Loucy (cell line): ENCODE measurements at regions not wholly inside any gene's neighbourhood (a gene's known extent, or its start where the extent isn't known, plus 50 kb on each side); places are given as distances from the start of the nearest gene placed in this dataset.

ENCODE experiments used
- H2AFZ ChIP-seq: fragments of 200-600 bp; sonication (generic); 2 replicates; pipeline ENCODE4 v1.6.0; 2016; ENCODE audit warnings: antibody characterized with exemption, mild to moderate bottlenecking, low read length, moderate library complexity
- H3F3A ChIP-seq: fragments of 200-600 bp; 2 replicates; pipeline ENCODE4 v1.6.0; 2016; ENCODE audit warnings: antibody characterized with exemption, low read depth, mild to moderate bottlenecking
- H3K27me3 ChIP-seq: fragments of 200-600 bp; sonication (generic); 2 replicates; pipeline ENCODE4 v1.6.1; 2014; ENCODE audit warnings: low read length, mild to moderate bottlenecking; ENCODE audit not compliant: insufficient read depth, poor library complexity, severe bottlenecking
- H3K36me3 ChIP-seq: fragments of 200-600 bp; sonication (generic); 2 replicates; pipeline ENCODE4 v1.6.1; 2016; ENCODE audit warnings: low read length; ENCODE audit not compliant: insufficient read depth
- H3K4me1 ChIP-seq: fragments of 200-600 bp; sonication (generic); 2 replicates; pipeline ENCODE4 v1.5.1; 2014; ENCODE audit warnings: low read length, mild to moderate bottlenecking; ENCODE audit not compliant: insufficient read depth, poor library complexity, severe bottlenecking
- H3K4me2 ChIP-seq: fragments of 200-600 bp; sonication (generic); 2 replicates; pipeline ENCODE4 v1.6.0; 2014; ENCODE audit warnings: antibody characterized with exemption, low read length, low read depth, mild to moderate bottlenecking; ENCODE audit not compliant: poor library complexity, severe bottlenecking
- H3K4me3 ChIP-seq: fragments of 200-600 bp; sonication (generic); 2 replicates; pipeline ENCODE4 v1.5.1; 2014; ENCODE audit warnings: low read length, mild to moderate bottlenecking, mixed read lengths; ENCODE audit not compliant: poor library complexity, severe bottlenecking
- H3K79me2 ChIP-seq: fragments of 200-600 bp; sonication (generic); 2 replicates; pipeline ENCODE4 v1.6.1; 2014; ENCODE audit warnings: low read length; ENCODE audit not compliant: insufficient read depth
- H3K9ac ChIP-seq: fragments of 200-600 bp; sonication (generic); 2 replicates; pipeline ENCODE4 v1.6.0; 2014; ENCODE audit warnings: mild to moderate bottlenecking, low read depth, low read length, moderate library complexity; ENCODE audit not compliant: poor library complexity, severe bottlenecking
- H3K9me2 ChIP-seq: fragments of 200-600 bp; sonication (generic); replicated peaks from 2 replicates; pipeline ENCODE4 v1.6.1; 2016; ENCODE audit warnings: low read depth, low read length, mixed read lengths
- H3K9me3 ChIP-seq: fragments of 200-600 bp; sonication (generic); 2 replicates; pipeline ENCODE4 v1.6.1; 2014; ENCODE audit warnings: mild to moderate bottlenecking, antibody characterized with exemption, low read length, low read depth; ENCODE audit not compliant: insufficient read depth
- H4K20me1 ChIP-seq: fragments of 200-600 bp; sonication (generic); 2 replicates; pipeline ENCODE4 v1.6.0; 2014; ENCODE audit warnings: antibody characterized with exemption, low read length, mild to moderate bottlenecking; ENCODE audit not compliant: insufficient read depth, poor library complexity, severe bottlenecking
- EZH2phosphoT487 ChIP-seq: fragments of 200-600 bp; IDR thresholded peaks from 2 replicates; pipeline ENCODE4 v1.6.1; 2018; ENCODE audit warnings: antibody characterized with exemption, mild to moderate bottlenecking, moderate library complexity, borderline replicate concordance
- TF ChIP-seq, protein P1 (sequence below): fragments of 200-600 bp; sonication (generic); conservative IDR thresholded peaks from 2 replicates; pipeline ENCODE4 v1.5.1; 2014; ENCODE audit warnings: mild to moderate bottlenecking, antibody characterized with exemption, low read length

DNA sequence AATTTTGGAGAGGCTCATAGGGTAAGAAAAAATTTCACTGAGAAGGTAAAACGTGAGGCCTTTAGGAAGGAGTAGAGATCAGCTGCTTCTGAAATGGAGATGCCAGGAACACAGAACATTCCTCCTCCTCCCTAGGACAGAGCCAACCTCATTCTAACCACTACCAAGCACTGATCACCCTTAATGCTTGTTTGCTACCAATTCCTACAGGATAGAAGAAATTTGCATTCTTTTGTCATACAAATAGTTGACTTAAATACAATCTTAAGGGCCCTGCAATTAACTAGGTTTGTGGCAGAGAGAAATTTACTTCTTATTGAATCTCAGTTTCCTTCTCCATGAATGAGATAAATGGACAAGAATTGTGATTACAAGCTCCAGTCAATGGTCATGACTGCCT lies 780.2 kb upstream of the WWC1 start:
- no peak overlapping the region for H3K9ac ChIP-seq
- H3K27me3 ChIP-seq: no peaks in the 10 kb centered on the region
- no peaks in the 10 kb centered on the region for H3K9me2 ChIP-seq
- H3K36me3 ChIP-seq: no peaks in the 10 kb centered on the region
- H3K9me3 ChIP-seq: no peaks in the 10 kb centered on the region
- H3K4me3 ChIP-seq: no peak overlapping the region
- no peaks in the 10 kb centered on the region for H3F3A ChIP-seq
- TF ChIP-seq EZH2phosphoT487: no peak
- TF ChIP-seq, protein P1, sequence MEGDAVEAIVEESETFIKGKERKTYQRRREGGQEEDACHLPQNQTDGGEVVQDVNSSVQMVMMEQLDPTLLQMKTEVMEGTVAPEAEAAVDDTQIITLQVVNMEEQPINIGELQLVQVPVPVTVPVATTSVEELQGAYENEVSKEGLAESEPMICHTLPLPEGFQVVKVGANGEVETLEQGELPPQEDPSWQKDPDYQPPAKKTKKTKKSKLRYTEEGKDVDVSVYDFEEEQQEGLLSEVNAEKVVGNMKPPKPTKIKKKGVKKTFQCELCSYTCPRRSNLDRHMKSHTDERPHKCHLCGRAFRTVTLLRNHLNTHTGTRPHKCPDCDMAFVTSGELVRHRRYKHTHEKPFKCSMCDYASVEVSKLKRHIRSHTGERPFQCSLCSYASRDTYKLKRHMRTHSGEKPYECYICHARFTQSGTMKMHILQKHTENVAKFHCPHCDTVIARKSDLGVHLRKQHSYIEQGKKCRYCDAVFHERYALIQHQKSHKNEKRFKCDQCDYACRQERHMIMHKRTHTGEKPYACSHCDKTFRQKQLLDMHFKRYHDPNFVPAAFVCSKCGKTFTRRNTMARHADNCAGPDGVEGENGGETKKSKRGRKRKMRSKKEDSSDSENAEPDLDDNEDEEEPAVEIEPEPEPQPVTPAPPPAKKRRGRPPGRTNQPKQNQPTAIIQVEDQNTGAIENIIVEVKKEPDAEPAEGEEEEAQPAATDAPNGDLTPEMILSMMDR: no peak
- H3K79me2 ChIP-seq: no peaks in the 10 kb centered on the region
- no peak overlapping the region for H2AFZ ChIP-seq
- H3K4me2 ChIP-seq: no peak overlapping the region
- H3K4me1 ChIP-seq: no peaks in the 10 kb centered on the region
- no peaks in the 10 kb centered on the region for H4K20me1 ChIP-seq

GRCh38 chr5:167512111-167512510 lies 779.3 kb upstream of the WWC1 start:
- H3F3A ChIP-seq: no peaks in the 10 kb centered on the region
- H4K20me1 ChIP-seq: no peaks in the 10 kb centered on the region
- no peaks in the 10 kb centered on the region for H3K9me3 ChIP-seq
- TF ChIP-seq, protein P1: no peak
- TF ChIP-seq EZH2phosphoT487: no peak
- no peaks in the 10 kb centered on the region for H3K79me2 ChIP-seq
- H3K36me3 ChIP-seq: no peaks in the 10 kb centered on the region
- H3K4me3 ChIP-seq: no peak overlapping the region
- no peaks in the 10 kb centered on the region for H3K9me2 ChIP-seq
- H3K27me3 ChIP-seq: no peaks in the 10 kb centered on the region
- H3K9ac ChIP-seq: no peak overlapping the region
- no peak overlapping the region for H2AFZ ChIP-seq
- no peaks in the 10 kb centered on the region for H3K4me1 ChIP-seq
- no peak overlapping the region for H3K4me2 ChIP-seq

DNA sequence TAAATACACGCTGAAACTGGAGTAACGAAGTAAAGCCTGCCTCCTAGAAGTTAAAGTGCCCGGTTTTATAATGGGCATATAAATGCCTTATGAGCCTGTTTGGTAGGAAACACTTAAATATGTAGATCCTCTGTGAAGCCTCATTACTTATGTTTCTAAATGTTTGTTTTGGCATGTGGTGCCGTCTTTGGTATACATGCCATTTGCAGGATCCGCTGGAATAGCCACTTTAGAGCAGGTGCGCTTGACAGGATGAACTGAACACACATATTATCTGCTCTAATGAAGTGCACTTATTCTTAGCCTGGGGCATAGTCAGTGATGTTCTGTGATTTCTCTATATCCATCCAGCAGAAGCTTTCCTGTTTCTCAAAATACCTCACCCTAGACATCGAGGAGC lies 778.1 kb upstream of the WWC1 start:
- H3K4me2 ChIP-seq: no peak overlapping the region

More for the DNA sequence above, 778.1 kb upstream of the WWC1 start:
- H3K4me1 ChIP-seq: no peaks in the 10 kb centered on the region
- H2AFZ ChIP-seq: no peak overlapping the region
- H3K9ac ChIP-seq: no peak overlapping the region
- no peaks in the 10 kb centered on the region for H3K27me3 ChIP-seq
- no peak for TF ChIP-seq EZH2phosphoT487
- TF ChIP-seq, protein P1: no peak
- no peaks in the 10 kb centered on the region for H3K9me3 ChIP-seq
- H3K4me3 ChIP-seq: no peak overlapping the region
- no peaks in the 10 kb centered on the region for H3K79me2 ChIP-seq
- H4K20me1 ChIP-seq: no peaks in the 10 kb centered on the region
- H3K36me3 ChIP-seq: no peaks in the 10 kb centered on the region
- no peaks in the 10 kb centered on the region for H3F3A ChIP-seq
- H3K9me2 ChIP-seq: no peaks in the 10 kb centered on the region
